HG03520 (cell line): ENCODE measurements at regions not wholly inside any gene's neighbourhood (a gene's known extent, or its start where the extent isn't known, plus 50 kb on each side); places are given as distances from the start of the nearest gene placed in this dataset.

Experiments
- ATAC-seq: cut with Tn5 transposase; IDR thresholded peaks from one replicate; pipeline ENCODE4 v1.9.1; 2021; ENCODE audit warnings: mild to moderate bottlenecking, moderate library complexity; ENCODE audit not compliant: unreplicated experiment

- no peak for ATAC-seq
Measured at GRCh38 chr13:106621833-106622232, 53.9 kb upstream of the ARGLU1 start.

GRCh38 chr13:106619688-106620555 lies 52.0 kb upstream of the ARGLU1 start:
- peak; percentile 98 for ATAC-seq
